GM12873 (cell line): ENCODE measurements at regions not wholly inside any gene's neighbourhood (a gene's known extent, or its start where the extent isn't known, plus 50 kb on each side); places are given as distances from the start of the nearest gene placed in this dataset.

Source experiments
- TF ChIP-seq, protein P1 (sequence below): IDR thresholded peaks from 2 replicates; pipeline ENCODE4 v1.5.1; 2012; ENCODE audit warnings: low read depth, mild to moderate bottlenecking, moderate library complexity, low read length, control low read depth; ENCODE audit not compliant: insufficient read depth; ENCODE audit errors: missing control alignments

GRCh38 chr13:44680746-44681355 is 104.7 kb upstream of the TSC22D1 start:
- TF ChIP-seq, protein P1, sequence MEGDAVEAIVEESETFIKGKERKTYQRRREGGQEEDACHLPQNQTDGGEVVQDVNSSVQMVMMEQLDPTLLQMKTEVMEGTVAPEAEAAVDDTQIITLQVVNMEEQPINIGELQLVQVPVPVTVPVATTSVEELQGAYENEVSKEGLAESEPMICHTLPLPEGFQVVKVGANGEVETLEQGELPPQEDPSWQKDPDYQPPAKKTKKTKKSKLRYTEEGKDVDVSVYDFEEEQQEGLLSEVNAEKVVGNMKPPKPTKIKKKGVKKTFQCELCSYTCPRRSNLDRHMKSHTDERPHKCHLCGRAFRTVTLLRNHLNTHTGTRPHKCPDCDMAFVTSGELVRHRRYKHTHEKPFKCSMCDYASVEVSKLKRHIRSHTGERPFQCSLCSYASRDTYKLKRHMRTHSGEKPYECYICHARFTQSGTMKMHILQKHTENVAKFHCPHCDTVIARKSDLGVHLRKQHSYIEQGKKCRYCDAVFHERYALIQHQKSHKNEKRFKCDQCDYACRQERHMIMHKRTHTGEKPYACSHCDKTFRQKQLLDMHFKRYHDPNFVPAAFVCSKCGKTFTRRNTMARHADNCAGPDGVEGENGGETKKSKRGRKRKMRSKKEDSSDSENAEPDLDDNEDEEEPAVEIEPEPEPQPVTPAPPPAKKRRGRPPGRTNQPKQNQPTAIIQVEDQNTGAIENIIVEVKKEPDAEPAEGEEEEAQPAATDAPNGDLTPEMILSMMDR = no peak

GRCh38 chr13:44679597-44679996 is 103.5 kb upstream of the TSC22D1 start:
- TF ChIP-seq, protein P1 = no peak

DNA sequence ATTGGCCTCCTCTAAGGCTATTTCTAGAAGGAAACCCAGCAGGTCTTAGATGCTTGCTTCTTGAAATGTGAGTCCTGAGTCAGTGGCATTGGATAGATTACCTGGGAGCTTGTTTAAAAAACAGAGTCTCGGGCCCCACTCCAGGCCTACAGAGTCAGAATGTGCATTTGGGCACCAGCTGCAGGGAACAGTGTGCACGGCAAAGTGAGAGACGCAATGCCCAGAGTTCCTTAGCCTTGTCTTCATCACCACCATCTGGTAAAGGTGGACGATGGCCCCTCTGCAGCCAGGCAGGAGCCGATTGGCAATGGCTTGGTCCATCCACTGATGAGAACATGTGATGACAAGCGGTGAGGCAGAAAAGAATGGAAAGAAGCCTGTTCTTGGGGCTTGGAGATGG is 102.1 kb upstream of the TSC22D1 start:
- TF ChIP-seq, protein P1 = no peak

DNA sequence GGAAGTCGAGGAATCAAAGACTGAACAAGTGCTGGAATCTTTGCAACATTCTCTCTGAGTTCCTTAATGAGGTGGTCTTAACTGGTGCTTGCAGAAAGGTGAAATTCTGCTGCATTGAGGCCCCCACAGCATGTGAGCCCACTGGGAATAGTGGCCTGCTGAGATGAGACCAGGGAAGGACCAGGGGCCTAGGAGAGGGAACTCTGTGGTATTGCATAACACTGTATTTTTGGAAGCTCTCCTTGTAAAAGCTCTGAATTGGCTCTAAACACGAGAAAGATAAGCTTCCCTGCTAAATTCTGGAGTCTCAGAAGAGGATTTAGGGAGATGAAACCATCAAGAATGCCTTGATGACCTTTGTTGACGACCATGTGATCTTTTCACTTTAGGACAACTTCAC is 100.4 kb upstream of the TSC22D1 start:
- TF ChIP-seq, protein P1 = no peak

DNA sequence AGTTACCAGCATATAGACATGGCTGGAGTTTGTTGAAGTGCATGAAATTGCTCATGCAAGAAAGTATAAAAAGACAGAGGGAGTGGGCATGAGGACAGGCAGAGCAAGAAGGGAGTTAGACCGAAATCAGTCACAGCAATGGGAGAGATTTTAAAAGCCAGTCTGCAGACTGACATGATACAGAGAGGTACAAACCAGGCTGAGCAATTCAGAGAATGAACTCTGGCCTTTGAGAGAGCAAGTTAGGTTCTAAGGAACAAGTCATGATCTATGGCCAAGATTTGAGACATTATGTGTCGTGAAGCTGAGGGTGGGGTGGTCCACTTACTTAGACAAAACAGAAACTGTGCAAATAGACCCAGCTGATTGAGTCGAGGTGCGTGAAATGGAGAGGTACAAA is 93.4 kb upstream of the TSC22D1 start:
- TF ChIP-seq, protein P1 = no peak

GRCh38 chr13:44668688-44669087 is 92.6 kb upstream of the TSC22D1 start:
- TF ChIP-seq, protein P1 = no peak

- TF ChIP-seq, protein P1 = no peak
Observed at GRCh38 chr13:44667943-44668342, 91.8 kb upstream of the TSC22D1 start.
